Activated T-helper 17 cell treated with anti-CD3 and anti-CD28 coated beads, Interleukin-2, amount 50 U/mL, for 72 hours (primary cell): ENCODE measurements at regions not wholly inside any gene's neighbourhood (a gene's known extent, or its start where the extent isn't known, plus 50 kb on each side); places are given as distances from the start of the nearest gene placed in this dataset.
"Not testable (repeated sequence)": the region's sequence is repeated elsewhere in the genome, so short reads cannot be mapped to it uniquely, and the experiment has no call there.

Experiments
- ATAC-seq: fragments of 150-1000 bp; cut with Tn5 transposase; replicated peaks from 2 replicates; pipeline ENCODE4 v1.10.0; 2021; ENCODE audit warnings: mild to moderate bottlenecking, moderate library complexity
- H3K27ac Mint-ChIP-seq: one replicate; pipeline ENCODE4 v1.8.0; 2022; ENCODE audit warnings: mixed read lengths
- H3K27me3 Mint-ChIP-seq: one replicate; pipeline ENCODE4 v1.8.0; 2022; ENCODE audit warnings: mixed read lengths
- H3K36me3 Mint-ChIP-seq: one replicate; pipeline ENCODE4 v1.8.0; 2022; ENCODE audit warnings: low read depth, mild to moderate bottlenecking, mixed read lengths
- H3K4me1 Mint-ChIP-seq: one replicate; pipeline ENCODE4 v1.8.0; 2022; ENCODE audit warnings: mixed read lengths
- H3K4me3 Mint-ChIP-seq: one replicate; pipeline ENCODE4 v1.8.0; 2022; ENCODE audit warnings: mild to moderate bottlenecking, mixed read lengths
- H3K9me3 Mint-ChIP-seq: one replicate; pipeline ENCODE4 v1.8.0; 2022; ENCODE audit warnings: mixed read lengths

DNA sequence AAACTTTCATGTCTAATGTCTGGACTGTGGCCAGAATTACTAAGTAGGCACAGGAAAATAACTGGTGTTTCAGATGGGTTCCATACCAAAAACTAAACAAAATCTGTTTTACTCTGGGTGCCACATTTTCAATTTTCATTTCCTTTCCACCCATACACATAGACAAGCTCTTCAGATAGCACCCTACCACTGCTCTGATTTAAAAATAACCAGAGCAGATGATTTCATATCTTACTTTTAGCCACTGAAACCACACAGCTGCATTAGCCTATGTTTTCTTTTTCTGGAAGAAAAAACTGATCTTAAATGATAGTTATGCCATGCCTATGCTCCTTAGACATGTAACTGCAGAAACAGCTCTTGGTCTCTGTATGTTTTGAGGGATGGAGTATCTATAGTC, 647.6 kb downstream of the CPS1 start:
- Mint-ChIP-seq H3K4me1 (no peaks in the 10 kb centered on the region), H3K27ac (no peak overlapping the region), H3K27me3 (no peaks in the 10 kb centered on the region), H3K36me3 (no peaks in the 10 kb centered on the region), H3K9me3 (peaks cover 3% of the 10 kb centered on the region), H3K4me3 (no peak overlapping the region)
- ATAC-seq = no peak

- peaks cover 3% of the 10 kb centered on the region for H3K9me3 Mint-ChIP-seq
- no peak overlapping the region for H3K27ac Mint-ChIP-seq
- H3K4me3 Mint-ChIP-seq = no peak overlapping the region
- H3K36me3 Mint-ChIP-seq = no peaks in the 10 kb centered on the region
- no peak for ATAC-seq
- no peaks in the 10 kb centered on the region for H3K27me3 Mint-ChIP-seq
- no peaks in the 10 kb centered on the region for H3K4me1 Mint-ChIP-seq
Measured at GRCh38 chr2:211204456-211204855, 648.1 kb downstream of the CPS1 start.

DNA sequence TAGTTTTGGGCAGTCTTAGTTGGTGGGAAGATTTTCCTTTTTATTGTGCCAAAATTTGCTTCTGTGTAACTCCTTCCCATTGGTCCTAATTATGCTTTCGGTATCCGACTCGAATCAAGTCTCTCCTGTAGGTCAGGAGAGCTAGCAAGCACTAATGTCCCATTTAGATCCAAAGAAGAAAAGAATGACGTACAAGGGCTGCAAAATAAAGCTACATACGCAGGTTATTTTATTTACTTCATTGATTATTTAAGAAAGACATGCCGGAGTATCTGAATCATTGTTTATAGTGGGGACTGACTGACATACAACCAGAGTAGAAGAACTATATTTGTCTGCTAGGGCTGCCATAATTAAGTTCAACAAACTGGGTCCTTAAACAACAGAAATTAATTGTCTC, 648.5 kb downstream of the CPS1 start:
- no peak for ATAC-seq
- Mint-ChIP-seq H3K4me3 (no peak overlapping the region), H3K9me3 (peaks cover 3% of the 10 kb centered on the region), H3K4me1 (no peaks in the 10 kb centered on the region), H3K36me3 (no peaks in the 10 kb centered on the region), H3K27me3 (no peaks in the 10 kb centered on the region), H3K27ac (no peak overlapping the region)

- no peak for ATAC-seq
Measured at GRCh38 chr2:211205358-211205757, 649.0 kb downstream of the CPS1 start.

GRCh38 chr2:211205836-211206235, 649.4 kb downstream of the CPS1 start:
- no peaks in the 10 kb centered on the region for H3K27me3 Mint-ChIP-seq
- peaks cover 3% of the 10 kb centered on the region for H3K9me3 Mint-ChIP-seq
- no peaks in the 10 kb centered on the region for H3K4me1 Mint-ChIP-seq
- no peak overlapping the region for H3K4me3 Mint-ChIP-seq
- ATAC-seq = no peak
- H3K27ac Mint-ChIP-seq = no peak overlapping the region
- H3K36me3 Mint-ChIP-seq = no peaks in the 10 kb centered on the region

More at GRCh38 chr2:211205358-211205757, 649.0 kb downstream of the CPS1 start:
- Mint-ChIP-seq H3K27me3 (no peaks in the 10 kb centered on the region), H3K36me3 (no peaks in the 10 kb centered on the region), H3K27ac (no peak overlapping the region), H3K4me3 (no peak overlapping the region), H3K9me3 (peaks cover 3% of the 10 kb centered on the region), H3K4me1 (no peaks in the 10 kb centered on the region)

- H3K9me3 Mint-ChIP-seq = no peaks in the 10 kb centered on the region
- H3K4me3 Mint-ChIP-seq = no peak overlapping the region
- ATAC-seq = no peak
Measured at GRCh38 chr2:211216221-211216620, 659.8 kb downstream of the CPS1 start.

GRCh38 chr2:211219548-211219947, 663.1 kb downstream of the CPS1 start:
- ATAC-seq, H3K9me3 Mint-ChIP-seq, H3K4me1 Mint-ChIP-seq, H3K27ac Mint-ChIP-seq, H3K27me3 Mint-ChIP-seq, H3K4me3 Mint-ChIP-seq, H3K36me3 Mint-ChIP-seq: not testable (repeated sequence)

More at GRCh38 chr2:211216221-211216620, 659.8 kb downstream of the CPS1 start:
- H3K4me1 Mint-ChIP-seq = no peaks in the 10 kb centered on the region
- no peak overlapping the region for H3K27ac Mint-ChIP-seq
- H3K27me3 Mint-ChIP-seq = no peaks in the 10 kb centered on the region
- H3K36me3 Mint-ChIP-seq = no peaks in the 10 kb centered on the region

GRCh38 chr2:211225784-211226183, 669.4 kb downstream of the CPS1 start:
- H3K4me3 Mint-ChIP-seq = no peak overlapping the region
- no peaks in the 10 kb centered on the region for H3K9me3 Mint-ChIP-seq
- no peaks in the 10 kb centered on the region for H3K36me3 Mint-ChIP-seq
- H3K27me3 Mint-ChIP-seq = no peaks in the 10 kb centered on the region
- no peak overlapping the region for H3K27ac Mint-ChIP-seq
- H3K4me1 Mint-ChIP-seq = no peaks in the 10 kb centered on the region
- no peak for ATAC-seq

GRCh38 chr2:211228559-211228958, 672.2 kb downstream of the CPS1 start:
- H3K27ac Mint-ChIP-seq = no peak overlapping the region
- no peak overlapping the region for H3K4me3 Mint-ChIP-seq
- no peaks in the 10 kb centered on the region for H3K4me1 Mint-ChIP-seq
- peaks cover 3% of the 10 kb centered on the region for H3K9me3 Mint-ChIP-seq
- no peaks in the 10 kb centered on the region for H3K27me3 Mint-ChIP-seq
- H3K36me3 Mint-ChIP-seq = no peaks in the 10 kb centered on the region
- no peak for ATAC-seq

GRCh38 chr2:211237586-211238275, 681.3 kb downstream of the CPS1 start:
- no peak for ATAC-seq
- H3K9me3 Mint-ChIP-seq = peaks cover 7% of the 10 kb centered on the region
- H3K36me3 Mint-ChIP-seq = no peaks in the 10 kb centered on the region
- no peak overlapping the region for H3K4me3 Mint-ChIP-seq
- no peak overlapping the region for H3K27ac Mint-ChIP-seq
- H3K27me3 Mint-ChIP-seq = no peaks in the 10 kb centered on the region
- H3K4me1 Mint-ChIP-seq = no peaks in the 10 kb centered on the region

- no peak for ATAC-seq
- Mint-ChIP-seq H3K9me3 (no peaks in the 10 kb centered on the region), H3K36me3 (no peaks in the 10 kb centered on the region), H3K27ac (no peak overlapping the region), H3K4me3 (no peak overlapping the region), H3K27me3 (no peaks in the 10 kb centered on the region), H3K4me1 (no peaks in the 10 kb centered on the region)
Measured at GRCh38 chr2:211241891-211242290, 685.5 kb downstream of the CPS1 start.

DNA sequence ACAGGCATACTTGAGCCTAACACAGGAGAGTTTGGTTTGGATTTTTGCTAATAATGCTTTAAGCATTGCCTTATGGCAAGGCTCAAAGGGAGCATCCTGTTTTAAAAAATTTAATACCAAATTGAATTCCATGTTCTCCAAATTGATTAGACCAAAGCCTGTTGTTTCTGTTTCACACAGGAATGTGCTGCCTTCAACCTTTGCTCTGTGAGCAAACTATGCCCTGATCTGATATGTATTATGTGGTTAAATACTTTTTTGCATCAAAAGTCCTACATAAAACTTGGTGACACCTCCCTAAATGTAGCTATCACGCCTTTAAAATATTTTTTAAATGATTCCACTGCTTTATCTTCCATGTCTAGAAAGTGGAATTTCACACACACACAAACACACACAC, 691.4 kb downstream of the CPS1 start:
- no peak for ATAC-seq
- no peak overlapping the region for H3K4me3 Mint-ChIP-seq
- H3K27ac Mint-ChIP-seq = no peak overlapping the region
- H3K9me3 Mint-ChIP-seq = peaks cover 7% of the 10 kb centered on the region
- no peaks in the 10 kb centered on the region for H3K4me1 Mint-ChIP-seq
- H3K36me3 Mint-ChIP-seq = no peaks in the 10 kb centered on the region
- H3K27me3 Mint-ChIP-seq = no peaks in the 10 kb centered on the region

DNA sequence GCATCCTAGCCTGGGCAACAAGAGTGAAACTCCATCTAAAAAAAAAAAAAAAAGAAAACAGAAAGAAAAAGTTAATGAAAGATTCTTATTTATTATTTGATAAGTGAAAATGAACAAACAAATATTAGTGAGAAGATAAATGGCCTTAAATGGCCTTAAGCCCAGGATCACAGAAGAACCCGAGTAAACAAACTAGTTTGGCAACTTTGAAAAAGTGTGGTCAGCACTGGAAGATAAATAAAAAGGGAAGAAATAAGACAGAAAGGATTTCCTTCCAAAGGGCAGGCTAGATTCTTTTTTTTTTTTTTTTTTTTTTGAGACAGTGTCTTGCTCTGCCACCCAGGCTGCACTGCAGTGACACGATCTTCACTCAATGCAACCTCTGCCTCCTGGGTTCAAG, 692.4 kb downstream of the CPS1 start:
- H3K27me3 Mint-ChIP-seq = no peaks in the 10 kb centered on the region
- no peak for ATAC-seq
- H3K4me3 Mint-ChIP-seq = no peak overlapping the region
- no peak overlapping the region for H3K27ac Mint-ChIP-seq
- peaks cover 7% of the 10 kb centered on the region for H3K9me3 Mint-ChIP-seq
- H3K4me1 Mint-ChIP-seq = no peaks in the 10 kb centered on the region
- H3K36me3 Mint-ChIP-seq = no peaks in the 10 kb centered on the region

- no peak for ATAC-seq
- Mint-ChIP-seq H3K9me3 (peaks cover 7% of the 10 kb centered on the region), H3K4me3 (no peak overlapping the region), H3K4me1 (no peaks in the 10 kb centered on the region), H3K27ac (no peak overlapping the region), H3K36me3 (no peaks in the 10 kb centered on the region), H3K27me3 (no peaks in the 10 kb centered on the region)
Measured at GRCh38 chr2:211251016-211251415, 694.6 kb downstream of the CPS1 start.

DNA sequence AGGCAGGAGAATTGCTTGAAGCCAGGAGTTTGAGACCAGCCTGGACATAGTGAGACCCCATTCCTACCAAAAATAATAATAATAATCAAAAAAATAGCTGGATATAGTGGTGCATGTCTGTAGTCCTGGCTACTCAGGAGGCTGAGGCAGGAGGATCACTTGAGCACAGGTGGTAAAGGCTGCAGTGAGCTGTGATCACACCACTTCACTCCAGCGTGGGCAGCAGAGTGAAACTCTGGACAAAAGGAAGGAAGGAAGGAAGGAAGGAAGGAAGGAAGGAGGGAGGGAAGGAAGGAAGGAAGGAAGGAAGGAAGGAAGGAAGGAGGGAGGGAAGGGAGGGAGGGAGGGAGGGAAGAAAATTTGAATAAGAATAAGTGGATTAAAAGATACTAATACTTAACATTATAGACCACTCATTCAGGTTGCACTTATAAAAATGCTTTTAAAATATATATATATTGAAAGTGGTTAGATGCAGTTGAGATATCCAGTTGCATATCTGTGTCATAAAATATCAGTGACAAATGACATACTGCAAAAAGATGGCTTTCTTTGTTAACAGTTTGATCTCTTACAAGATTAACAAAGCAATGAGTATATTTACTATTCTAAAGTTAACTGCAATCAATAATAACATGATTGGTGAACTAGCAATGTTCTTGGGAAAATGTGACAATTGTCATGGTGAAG, 702.4 kb downstream of the CPS1 start:
- Mint-ChIP-seq H3K4me3 (no peak overlapping the region), H3K27me3 (no peaks in the 10 kb centered on the region), H3K27ac (no peak overlapping the region), H3K36me3 (no peaks in the 10 kb centered on the region), H3K9me3 (peaks cover 16% of the 10 kb centered on the region), H3K4me1 (no peaks in the 10 kb centered on the region)
- no peak for ATAC-seq
